ENCODE measurements at regions not wholly inside any gene's neighbourhood (a gene's known extent, or its start where the extent isn't known, plus 50 kb on each side); places are given as distances from the start of the nearest gene placed in this dataset.

GRCh38 chr1:185670187-185670627 is 64.0 kb upstream of the HMCN1 start:
- ATAC-seq (peak; percentile 36; the same call in 2 of the 3 replicates), FAIRE-seq (no peak), DNase-seq (ENCODE audit: low spot score) (no peak)
- H3K4me2 ChIP-seq (ENCODE audit: low read depth, low read length): no peak overlapping the region
- WGBS (ENCODE audit: low lambda C conversion rate): 5% methylated on average over 6 of the region's 6 CpGs
- peaks cover 1 to 32% of the 10 kb centered on the region in 2 experiments; a peak in 4 of 5 replicates for H3K27me3 ChIP-seq (ENCODE audit: control insufficient read depth in 1 of 2, insufficient read depth in 2 of 2, low read length in 2 of 2)
- intact Hi-C loops (cut with micrococcal nuclease; ENCODE audit: unreplicated experiment): no loop called here
- H2AFZ ChIP-seq (ENCODE audit: low read length): no peak overlapping the region
- no peaks in the 10 kb centered on the region for H3K79me2 ChIP-seq (ENCODE audit: insufficient read depth, low read length)
- H4K20me1 ChIP-seq (ENCODE audit: insufficient read depth, low read length): no peaks in the 10 kb centered on the region
- H3K9me3 ChIP-seq (ENCODE audit: low read length): no peaks in the 10 kb centered on the region
- H3K4me3 ChIP-seq (replicated peaks in 1 of 3; ENCODE audit: insufficient read depth in 1 of 3, low read depth in 2 of 3, low read length in 3 of 3): no peak overlapping the region
- ChIA-PET CTCF (ENCODE audit: low intra/inter-chr PET ratio, low total read pairs) (no interaction called here), POLR2A (no interaction called here)
- H3K9ac ChIP-seq (ENCODE audit: insufficient read depth, low read depth, low read length): no peak overlapping the region
- H3K36me3 ChIP-seq (replicated peaks in 1 of 2; ENCODE audit: control insufficient read depth in 1 of 2, insufficient read depth in 2 of 2, low read length in 2 of 2): no peaks in the 10 kb centered on the region
- in situ Hi-C loops (cut with HindIII; ENCODE audit: extremely low pct_ligation_motif_present, low pct_unique_long_range_greater_than_20kb): no loop called here
- BruUV-seq (replicated peaks): no TSS peak
- H3K27ac ChIP-seq (ENCODE audit: extremely low read length, insufficient read depth, low read length): no peak overlapping the region
- H3K4me1 ChIP-seq (ENCODE audit: insufficient read depth, low read length): peaks cover 26% of the 10 kb centered on the region
- TF ChIP-seq ZNF256 (CRISPR knock-in tag; conservative IDR thresholded peaks at IDR 0.05): no peak
- TF ChIP-seq ZIK1 (CRISPR knock-in tag; IDR thresholded peaks at IDR 0.05; ENCODE audit: borderline replicate concordance, low read depth): no peak
- no peak for TF ChIP-seq HNRNPK (IDR thresholded peaks at IDR 0.05; ENCODE audit: low read depth, low read length, poor library complexity, severe bottlenecking)
- no peak for TF ChIP-seq ZFP36 (IDR thresholded peaks at IDR 0.05; ENCODE audit: borderline replicate concordance, low read depth, low read length, partially characterized antibody)
- no peak for TF ChIP-seq ZNF224 (CRISPR knock-in tag; IDR thresholded peaks at IDR 0.05)
- no peak for TF ChIP-seq RFX5 (IDR thresholded peaks at IDR 0.05; ENCODE audit: low read depth, low read length)
- TF ChIP-seq REXO4 (CRISPR knock-in tag; IDR thresholded peaks at IDR 0.05; ENCODE audit: borderline replicate concordance): no peak
- TF ChIP-seq MTA3 (CRISPR knock-in tag; IDR thresholded peaks at IDR 0.05): no peak
- no peak for TF ChIP-seq ZNF776 (CRISPR knock-in tag; IDR thresholded peaks at IDR 0.05)
- 0 out of 2 replicates have a peak, but pooled peaks have one; percentile 25 for TF ChIP-seq MAFF (IDR thresholded peaks at IDR 0.05; ENCODE audit: low read depth, low read length)
- TF ChIP-seq ZNF883 (CRISPR knock-in tag; IDR thresholded peaks at IDR 0.05; ENCODE audit: not compliant biosample characterization): no peak
- TF ChIP-seq MAFK (conservative IDR thresholded peaks at IDR 0.05 in 1 of 2, IDR thresholded peaks at IDR 0.05 in 1 of 2; ENCODE audit: low read length in 2 of 2): peak; percentile 40 to 55; a peak in 2 of 4 replicates
- no peak for TF ChIP-seq NFRKB (IDR thresholded peaks at IDR 0.05)
- no peak for TF ChIP-seq ZNF678 (CRISPR knock-in tag; IDR thresholded peaks at IDR 0.05)
- no peak for TF ChIP-seq SRF (IDR thresholded peaks at IDR 0.05; ENCODE audit: low read depth, low read length)
- TF ChIP-seq, protein P1, sequence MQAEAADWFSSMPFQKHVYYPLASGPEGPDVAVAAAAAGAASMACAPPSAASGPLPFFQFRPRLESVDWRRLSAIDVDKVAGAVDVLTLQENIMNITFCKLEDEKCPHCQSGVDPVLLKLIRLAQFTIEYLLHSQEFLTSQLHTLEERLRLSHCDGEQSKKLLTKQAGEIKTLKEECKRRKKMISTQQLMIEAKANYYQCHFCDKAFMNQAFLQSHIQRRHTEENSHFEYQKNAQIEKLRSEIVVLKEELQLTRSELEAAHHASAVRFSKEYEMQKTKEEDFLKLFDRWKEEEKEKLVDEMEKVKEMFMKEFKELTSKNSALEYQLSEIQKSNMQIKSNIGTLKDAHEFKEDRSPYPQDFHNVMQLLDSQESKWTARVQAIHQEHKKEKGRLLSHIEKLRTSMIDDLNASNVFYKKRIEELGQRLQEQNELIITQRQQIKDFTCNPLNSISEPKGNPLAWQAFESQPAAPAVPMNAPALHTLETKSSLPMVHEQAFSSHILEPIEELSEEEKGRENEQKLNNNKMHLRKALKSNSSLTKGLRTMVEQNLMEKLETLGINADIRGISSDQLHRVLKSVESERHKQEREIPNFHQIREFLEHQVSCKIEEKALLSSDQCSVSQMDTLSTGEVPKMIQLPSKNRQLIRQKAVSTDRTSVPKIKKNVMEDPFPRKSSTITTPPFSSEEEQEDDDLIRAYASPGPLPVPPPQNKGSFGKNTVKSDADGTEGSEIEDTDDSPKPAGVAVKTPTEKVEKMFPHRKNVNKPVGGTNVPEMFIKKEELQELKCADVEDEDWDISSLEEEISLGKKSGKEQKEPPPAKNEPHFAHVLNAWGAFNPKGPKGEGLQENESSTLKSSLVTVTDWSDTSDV (CRISPR knock-in tag; IDR thresholded peaks at IDR 0.05): no peak
- no peak for TF ChIP-seq ZMYM2 (CRISPR knock-in tag; IDR thresholded peaks at IDR 0.05)
- TF ChIP-seq FLYWCH1 (CRISPR knock-in tag; IDR thresholded peaks at IDR 0.05): no peak
- TF ChIP-seq PHF5A (CRISPR knock-in tag; IDR thresholded peaks at IDR 0.05; ENCODE audit: low read depth, unreplicated experiment): no peak
- TF ChIP-seq ZFP36L1 (CRISPR knock-in tag; IDR thresholded peaks at IDR 0.05): no peak
- TF ChIP-seq, protein P2, sequence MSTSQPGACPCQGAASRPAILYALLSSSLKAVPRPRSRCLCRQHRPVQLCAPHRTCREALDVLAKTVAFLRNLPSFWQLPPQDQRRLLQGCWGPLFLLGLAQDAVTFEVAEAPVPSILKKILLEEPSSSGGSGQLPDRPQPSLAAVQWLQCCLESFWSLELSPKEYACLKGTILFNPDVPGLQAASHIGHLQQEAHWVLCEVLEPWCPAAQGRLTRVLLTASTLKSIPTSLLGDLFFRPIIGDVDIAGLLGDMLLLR (CRISPR knock-in tag; IDR thresholded peaks at IDR 0.05): no peak
- TF ChIP-seq ZFP37 (CRISPR knock-in tag; IDR thresholded peaks at IDR 0.05; ENCODE audit: borderline replicate concordance): no peak
- no peak for TF ChIP-seq ZNF331 (CRISPR knock-in tag; IDR thresholded peaks at IDR 0.05)
- no peak for TF ChIP-seq CEBPB (IDR thresholded peaks at IDR 0.05; ENCODE audit: borderline replicate concordance, low read depth, low read length)
- no peak for TF ChIP-seq PAX8 (CRISPR knock-in tag; IDR thresholded peaks at IDR 0.05; ENCODE audit: borderline replicate concordance)
- TF ChIP-seq ASH2L (IDR thresholded peaks at IDR 0.05; ENCODE audit: insufficient read length, low read depth, low read length): no peak
